H9 (cell line): ENCODE measurements at regions not wholly inside any gene's neighbourhood (a gene's known extent, or its start where the extent isn't known, plus 50 kb on each side); places are given as distances from the start of the nearest gene placed in this dataset.

Experiments
- DNase-seq: peaks from one replicate; pipeline ENCODE4 v3.0.0-alpha.2; 2017
- H2AFZ ChIP-seq: one replicate; pipeline ENCODE4 v1.6.1; 2013; ENCODE audit warnings: mild to moderate bottlenecking, low read length, control low read depth, moderate library complexity
- H2AK5ac ChIP-seq: 2 replicates; pipeline ENCODE4 v1.6.1; 2013; ENCODE audit warnings: low read length, control low read depth, mixed read lengths; ENCODE audit not compliant: insufficient read length
- H2BK120ac ChIP-seq: one replicate; pipeline ENCODE4 v1.6.1; 2013; ENCODE audit warnings: low read depth, mild to moderate bottlenecking, low read length, control low read depth, inconsistent platforms; ENCODE audit not compliant: poor library complexity, severe bottlenecking
- H2BK12ac ChIP-seq: 2 replicates; pipeline ENCODE4 v1.6.1; 2013; ENCODE audit warnings: low read length, control low read depth, mixed read lengths, low read depth; ENCODE audit not compliant: insufficient read length
- H2BK15ac ChIP-seq: 2 replicates; pipeline ENCODE4 v1.6.1; 2013; ENCODE audit warnings: low read depth, low read length, control low read depth
- H2BK20ac ChIP-seq: one replicate; pipeline ENCODE4 v1.6.1; 2013; ENCODE audit warnings: low read depth, mild to moderate bottlenecking, low read length, control low read depth, inconsistent platforms; ENCODE audit not compliant: poor library complexity, severe bottlenecking
- H2BK5ac ChIP-seq: 2 replicates; pipeline ENCODE4 v1.6.1; 2013; ENCODE audit warnings: low read length, control low read depth, mixed read lengths; ENCODE audit not compliant: insufficient read length
- H3K14ac ChIP-seq: 2 replicates; pipeline ENCODE4 v1.6.1; 2013; ENCODE audit warnings: low read length, control low read depth; ENCODE audit not compliant: insufficient read depth
- H3K18ac ChIP-seq: 2 replicates; pipeline ENCODE4 v1.6.1; 2013; ENCODE audit warnings: low read depth, mild to moderate bottlenecking, mixed read lengths, low read length, control low read depth; ENCODE audit not compliant: insufficient read length
- H3K23ac ChIP-seq: 2 replicates; pipeline ENCODE4 v1.6.1; 2013; ENCODE audit warnings: low read length, control low read depth, mixed read lengths, low read depth; ENCODE audit not compliant: insufficient read length
- H3K23me2 ChIP-seq: 2 replicates; pipeline ENCODE4 v1.6.1; 2013; ENCODE audit warnings: low read depth, mild to moderate bottlenecking, mixed read lengths, low read length, control low read depth; ENCODE audit not compliant: insufficient read length, poor library complexity, severe bottlenecking
- H3K27ac ChIP-seq: 2 replicates; pipeline ENCODE4 v1.5.1; 2013; ENCODE audit warnings: low read length, control low read depth, mixed read lengths, low read depth; ENCODE audit not compliant: insufficient read length
- H3K27me3 ChIP-seq: 2 replicates; pipeline ENCODE4 v1.6.1; 2013; ENCODE audit warnings: low read length, control low read depth, inconsistent platforms; ENCODE audit not compliant: insufficient read depth
- H3K4ac ChIP-seq: 2 replicates; pipeline ENCODE4 v1.6.1; 2013; ENCODE audit warnings: low read depth, mild to moderate bottlenecking, control low read depth, inconsistent platforms, low read length, moderate library complexity
- H3K4me1 ChIP-seq: 2 replicates; pipeline ENCODE4 v1.6.1; 2013; ENCODE audit warnings: low read length, control low read depth, inconsistent platforms; ENCODE audit not compliant: insufficient read depth
- H3K4me2 ChIP-seq: 2 replicates; pipeline ENCODE4 v1.6.1; 2013; ENCODE audit warnings: low read length, control low read depth, mixed read lengths; ENCODE audit not compliant: insufficient read length, insufficient read depth
- H3K56ac ChIP-seq: 2 replicates; pipeline ENCODE4 v1.6.1; 2013; ENCODE audit warnings: low read depth, mild to moderate bottlenecking, mixed read lengths, low read length, control low read depth; ENCODE audit not compliant: insufficient read length
- H3K79me1 ChIP-seq: 2 replicates; pipeline ENCODE4 v1.6.1; 2013; ENCODE audit warnings: low read depth, mild to moderate bottlenecking, moderate library complexity, low read length, control low read depth, inconsistent platforms; ENCODE audit not compliant: insufficient read depth, poor library complexity, severe bottlenecking
- H3K79me2 ChIP-seq: 2 replicates; pipeline ENCODE4 v1.6.1; 2013; ENCODE audit warnings: low read length, control low read depth, inconsistent platforms; ENCODE audit not compliant: insufficient read depth
- H3K9ac ChIP-seq: 2 replicates; pipeline ENCODE4 v1.6.1; 2013; ENCODE audit warnings: low read length, control low read depth, mixed read lengths; ENCODE audit not compliant: insufficient read length; ENCODE audit errors: extremely low read depth
- H3K9me3 ChIP-seq: one replicate; pipeline ENCODE4 v1.6.1; 2013; ENCODE audit warnings: low read depth, low read length, inconsistent platforms; ENCODE audit not compliant: control insufficient read depth
- H3T11ph ChIP-seq: one replicate; pipeline ENCODE4 v1.6.1; 2013; ENCODE audit warnings: mild to moderate bottlenecking, low read length, control low read depth, inconsistent platforms
- H4K20me1 ChIP-seq: one replicate; pipeline ENCODE4 v1.6.1; 2013; ENCODE audit not compliant: control insufficient read depth, insufficient read length, insufficient read depth
- H4K5ac ChIP-seq: 2 replicates; pipeline ENCODE4 v1.6.1; 2013; ENCODE audit warnings: low read depth, mild to moderate bottlenecking, mixed read lengths, low read length, control low read depth; ENCODE audit not compliant: insufficient read length
- H4K8ac ChIP-seq: replicated peaks from 2 replicates; pipeline ENCODE4 v1.6.1; 2013; ENCODE audit warnings: low read length, control low read depth, mixed read lengths, low read depth; ENCODE audit not compliant: insufficient read length
- H4K91ac ChIP-seq: 2 replicates; pipeline ENCODE4 v1.6.1; 2013; ENCODE audit warnings: low read depth, mild to moderate bottlenecking, moderate library complexity, mixed read lengths, low read length, control low read depth; ENCODE audit not compliant: insufficient read length
- H3K27ac Mint-ChIP-seq, 3 experiments: 2 replicates in 2 of 3; 3 replicates in 1 of 3; pipeline ENCODE4 v1.8.0; 2020 to 2021; ENCODE audit warnings: mixed read lengths in 3 of 3, mild to moderate bottlenecking in 1 of 3, moderate library complexity in 1 of 3
- H3K27me3 Mint-ChIP-seq: 2 replicates; pipeline ENCODE4 v1.8.0; 2021; ENCODE audit warnings: low read depth, mild to moderate bottlenecking, moderate library complexity, mixed read lengths
- H3K36me3 Mint-ChIP-seq, 3 experiments: 2 replicates in 2 of 3; 3 replicates in 1 of 3; pipeline ENCODE4 v1.8.0; 2020 to 2021; ENCODE audit warnings: low read depth in 3 of 3, mixed read lengths in 3 of 3; ENCODE audit not compliant: insufficient read depth in 1 of 3
- H3K4me1 Mint-ChIP-seq, 2 experiments: 2 replicates each; pipeline ENCODE4 v1.8.0; 2020; ENCODE audit warnings: mixed read lengths in 2 of 2
- H3K4me3 Mint-ChIP-seq, 2 experiments: 2 replicates in 1 of 2; 3 replicates in 1 of 2; pipeline ENCODE4 v1.8.0; 2020 to 2021; ENCODE audit warnings: mild to moderate bottlenecking in 2 of 2, mixed read lengths in 2 of 2, moderate library complexity in 1 of 2
- H3K9me3 Mint-ChIP-seq, 2 experiments: 2 replicates in 1 of 2; 3 replicates in 1 of 2; pipeline ENCODE4 v1.8.0; 2020; ENCODE audit warnings: mild to moderate bottlenecking in 2 of 2, mixed read lengths in 2 of 2, moderate library complexity in 1 of 2
- WGBS: extraction: QIAGEN DNeasy Blood & Tissue Kit; methylation state at CpG from one replicate; pipeline ENCODE4 v1.1.7; 2013; ENCODE audit warnings: missing lambda C conversion rate, low lambda C conversion rate, mixed read lengths; ENCODE audit not compliant: insufficient read length; ENCODE audit errors: extremely low coverage; 5-methylcytosine and 5-hydroxymethylcytosine counted together
- TF ChIP-seq, protein P1 (sequence below): fragments of 200-600 bp; sonication (generic); conservative IDR thresholded peaks from 3 replicates; pipeline ENCODE4 v1.8.0; 2021; ENCODE audit warnings: antibody characterized with exemption, mild to moderate bottlenecking

GRCh38 chr10:128241023-128241422 lies 114.8 kb upstream of the MKI67 start:
- peaks cover 4% of the 10 kb centered on the region for H3K27me3 Mint-ChIP-seq
- H3K56ac ChIP-seq, result no peak overlapping the region
- no peak overlapping the region for H3K23ac ChIP-seq
- H3K9me3 ChIP-seq, result no peaks in the 10 kb centered on the region
- H3K27me3 ChIP-seq, result no peaks in the 10 kb centered on the region
- no peak overlapping the region for H2BK12ac ChIP-seq
- TF ChIP-seq, protein P1, sequence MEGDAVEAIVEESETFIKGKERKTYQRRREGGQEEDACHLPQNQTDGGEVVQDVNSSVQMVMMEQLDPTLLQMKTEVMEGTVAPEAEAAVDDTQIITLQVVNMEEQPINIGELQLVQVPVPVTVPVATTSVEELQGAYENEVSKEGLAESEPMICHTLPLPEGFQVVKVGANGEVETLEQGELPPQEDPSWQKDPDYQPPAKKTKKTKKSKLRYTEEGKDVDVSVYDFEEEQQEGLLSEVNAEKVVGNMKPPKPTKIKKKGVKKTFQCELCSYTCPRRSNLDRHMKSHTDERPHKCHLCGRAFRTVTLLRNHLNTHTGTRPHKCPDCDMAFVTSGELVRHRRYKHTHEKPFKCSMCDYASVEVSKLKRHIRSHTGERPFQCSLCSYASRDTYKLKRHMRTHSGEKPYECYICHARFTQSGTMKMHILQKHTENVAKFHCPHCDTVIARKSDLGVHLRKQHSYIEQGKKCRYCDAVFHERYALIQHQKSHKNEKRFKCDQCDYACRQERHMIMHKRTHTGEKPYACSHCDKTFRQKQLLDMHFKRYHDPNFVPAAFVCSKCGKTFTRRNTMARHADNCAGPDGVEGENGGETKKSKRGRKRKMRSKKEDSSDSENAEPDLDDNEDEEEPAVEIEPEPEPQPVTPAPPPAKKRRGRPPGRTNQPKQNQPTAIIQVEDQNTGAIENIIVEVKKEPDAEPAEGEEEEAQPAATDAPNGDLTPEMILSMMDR, result no peak
- no CpG with 5 or more reads among the region's 7 CpGs for WGBS
- H3K27ac ChIP-seq, result no peak overlapping the region
- H3K23me2 ChIP-seq, result peaks cover 3% of the 10 kb centered on the region
- no peak overlapping the region for H2BK5ac ChIP-seq
- H3K9me3 Mint-ChIP-seq, result no peaks in the 10 kb centered on the region; a peak in 1 of 5 replicates
- H3K4me2 ChIP-seq, result no peak overlapping the region
- H3K4me1 Mint-ChIP-seq, result 0 out of 4 replicates have a peak, but pooled peaks cover 0 to 4% of the 10 kb centered on the region in 2 experiments
- H3K18ac ChIP-seq, result no peak overlapping the region
- no peaks in the 10 kb centered on the region for H3K79me1 ChIP-seq
- H4K5ac ChIP-seq, result no peak overlapping the region
- H2BK120ac ChIP-seq, result no peak overlapping the region
- no peak overlapping the region for H2BK15ac ChIP-seq
- no peak overlapping the region for H3K14ac ChIP-seq
- H2BK20ac ChIP-seq, result no peak overlapping the region
- no peaks in the 10 kb centered on the region; a peak in 1 of 7 replicates for H3K36me3 Mint-ChIP-seq
- no peak overlapping the region for H2AFZ ChIP-seq
- H3K4me1 ChIP-seq, result no peaks in the 10 kb centered on the region
- H3K9ac ChIP-seq, result no peak overlapping the region
- no peak overlapping the region for H3K4me3 Mint-ChIP-seq
- no peak overlapping the region for H4K91ac ChIP-seq
- no peak for DNase-seq
- no peak overlapping the region for H4K8ac ChIP-seq
- H3K4ac ChIP-seq, result no peak overlapping the region
- no peaks in the 10 kb centered on the region for H3K79me2 ChIP-seq
- no peak overlapping the region for H3T11ph ChIP-seq
- no peak overlapping the region for H2AK5ac ChIP-seq
- H4K20me1 ChIP-seq, result no peaks in the 10 kb centered on the region
- no peak overlapping the region for H3K27ac Mint-ChIP-seq
